HG03159 (cell line): ENCODE measurements at regions not wholly inside any gene's neighbourhood (a gene's known extent, or its start where the extent isn't known, plus 50 kb on each side); places are given as distances from the start of the nearest gene placed in this dataset.
"Not testable (repeated sequence)": the region's sequence is repeated elsewhere in the genome, so short reads cannot be mapped to it uniquely, and the experiment has no call there.

Experiments used
- ATAC-seq: cut with Tn5 transposase; IDR thresholded peaks from one replicate; pipeline ENCODE4 v1.9.1; 2021; ENCODE audit warnings: mild to moderate bottlenecking, moderate library complexity; ENCODE audit not compliant: unreplicated experiment

DNA sequence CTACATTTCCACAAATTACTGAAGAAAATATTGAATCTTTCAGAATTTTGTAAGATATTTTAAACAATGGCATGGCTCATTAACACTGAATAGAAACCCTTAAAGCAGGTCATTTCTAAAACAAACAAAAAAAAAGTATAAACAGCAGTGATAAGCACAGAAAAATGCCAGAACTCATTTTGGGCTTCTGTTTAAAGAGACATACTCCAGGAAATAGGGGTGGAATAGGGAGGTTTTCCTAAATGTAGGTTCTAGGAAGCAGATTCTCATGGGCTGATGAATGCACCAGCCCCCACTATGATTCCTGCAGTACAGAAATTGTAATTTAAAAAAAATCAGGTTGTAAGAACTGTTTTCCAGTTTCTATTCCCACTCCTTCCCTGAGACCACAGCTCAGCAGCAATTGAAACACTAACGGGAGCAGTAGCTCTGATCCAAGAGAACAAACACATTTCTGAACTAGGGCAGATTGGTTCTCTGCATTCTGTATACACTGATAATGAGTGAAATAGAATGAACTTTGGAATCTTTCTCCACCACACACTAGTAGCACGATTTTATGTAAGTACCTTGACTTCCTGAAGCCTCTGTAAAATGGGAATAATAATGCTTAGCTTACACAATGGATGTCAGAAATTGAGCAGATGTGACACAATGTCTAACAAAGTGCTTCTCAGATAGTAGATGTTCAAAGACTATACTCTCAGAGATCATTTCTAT, 115.6 kb upstream of the TMTC1 start:
- no peak for ATAC-seq

- no peak for ATAC-seq
These were observed 112.2 kb upstream of the TMTC1 start for GRCh38 chr12:29895966-29896365.

- no peak for ATAC-seq
These were observed 109.3 kb upstream of the TMTC1 start for GRCh38 chr12:29893002-29893401.

- no peak for ATAC-seq
These were observed 108.0 kb upstream of the TMTC1 start for GRCh38 chr12:29891792-29892191.

GRCh38 chr12:29889737-29890136, 106.0 kb upstream of the TMTC1 start:
- ATAC-seq, result no peak

DNA sequence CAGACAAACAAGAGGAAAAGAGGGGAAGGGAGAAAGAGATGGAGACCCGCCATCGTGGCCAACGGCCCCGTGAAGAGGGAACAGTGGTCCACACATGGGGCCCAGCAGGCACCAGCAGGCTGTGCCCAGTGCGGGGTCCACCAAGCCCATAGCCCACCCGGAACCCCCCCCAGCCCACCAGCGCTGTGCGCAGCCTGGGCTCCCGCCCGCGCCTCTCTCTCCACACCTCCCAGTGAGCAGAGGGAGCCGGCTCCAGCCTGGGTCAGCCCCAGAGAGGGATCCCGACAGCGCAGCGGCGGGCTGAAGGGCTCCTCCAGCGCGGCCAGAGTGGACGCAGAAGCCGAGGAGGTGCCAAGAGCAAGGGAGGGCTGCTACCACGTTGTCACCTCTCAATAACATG, 105.0 kb upstream of the TMTC1 start:
- no peak for ATAC-seq

DNA sequence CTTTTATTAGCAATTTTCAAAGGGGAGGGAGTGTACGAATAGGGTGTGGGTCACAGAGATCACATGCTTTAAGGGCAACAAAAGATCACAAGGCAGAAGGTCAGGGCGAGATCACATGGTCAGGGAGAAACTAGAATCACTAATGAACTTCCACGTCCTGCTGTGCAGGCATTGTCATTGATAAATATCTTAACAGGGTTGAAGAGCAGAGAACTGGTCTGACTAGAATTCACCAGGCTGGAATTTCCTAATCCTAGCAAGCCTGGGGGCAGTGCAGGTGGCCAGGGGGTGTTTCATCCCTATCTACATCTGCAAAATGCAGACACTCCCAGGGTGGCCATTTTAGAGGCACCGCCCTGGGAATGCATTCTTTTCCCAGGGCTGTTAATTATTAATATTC, 101.2 kb upstream of the TMTC1 start:
- not testable (repeated sequence) for ATAC-seq

DNA sequence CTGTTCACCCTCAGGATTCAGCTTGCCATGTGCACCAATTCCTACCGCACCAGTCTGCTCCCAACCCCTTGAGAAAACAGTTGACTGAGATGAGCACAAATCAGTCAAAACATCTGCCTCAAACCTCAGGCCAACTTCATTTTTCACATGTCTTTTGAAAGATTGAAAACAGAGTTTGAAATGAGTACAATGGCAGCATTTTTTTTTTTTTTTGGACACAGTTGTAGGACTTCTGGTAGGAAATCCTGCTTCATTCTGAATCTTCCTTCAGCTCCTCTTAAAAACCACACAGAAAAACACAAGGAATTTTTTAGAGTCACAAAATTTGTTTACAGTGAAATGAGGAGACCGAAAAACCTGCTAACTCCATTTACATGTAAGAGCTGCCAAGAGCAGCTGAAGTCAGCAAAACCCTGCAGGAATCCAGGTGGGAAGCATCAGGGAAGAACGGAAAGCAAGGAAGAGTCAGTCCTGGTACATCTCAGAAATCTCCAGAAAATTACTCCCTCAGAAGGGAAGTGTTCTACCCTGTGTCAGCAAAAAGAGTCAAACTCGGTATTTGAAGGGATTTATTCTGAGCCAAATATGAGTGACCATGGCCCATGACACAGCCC, 100.3 kb upstream of the TMTC1 start:
- no peak for ATAC-seq

DNA sequence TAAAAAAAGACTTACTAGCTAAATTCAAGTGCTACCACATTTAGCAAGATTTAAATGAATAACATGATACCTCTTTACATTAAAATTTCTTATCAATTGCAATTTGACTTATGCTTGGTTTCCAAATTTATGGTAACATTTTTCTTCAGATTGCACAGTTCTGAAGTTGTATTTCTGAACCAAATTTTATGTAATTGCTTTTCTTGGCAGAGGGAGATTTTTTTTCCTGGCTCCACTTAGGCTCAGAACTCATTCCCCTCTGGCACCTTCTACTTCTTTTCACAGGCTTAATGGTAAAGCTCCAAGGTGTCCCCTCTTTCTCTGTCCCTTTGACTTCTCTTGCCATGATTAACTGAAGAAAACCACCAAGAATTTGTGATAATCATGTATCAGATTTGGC, 99.8 kb upstream of the TMTC1 start:
- no peak for ATAC-seq

GRCh38 chr12:29882846-29883245, 99.1 kb upstream of the TMTC1 start:
- no peak for ATAC-seq

DNA sequence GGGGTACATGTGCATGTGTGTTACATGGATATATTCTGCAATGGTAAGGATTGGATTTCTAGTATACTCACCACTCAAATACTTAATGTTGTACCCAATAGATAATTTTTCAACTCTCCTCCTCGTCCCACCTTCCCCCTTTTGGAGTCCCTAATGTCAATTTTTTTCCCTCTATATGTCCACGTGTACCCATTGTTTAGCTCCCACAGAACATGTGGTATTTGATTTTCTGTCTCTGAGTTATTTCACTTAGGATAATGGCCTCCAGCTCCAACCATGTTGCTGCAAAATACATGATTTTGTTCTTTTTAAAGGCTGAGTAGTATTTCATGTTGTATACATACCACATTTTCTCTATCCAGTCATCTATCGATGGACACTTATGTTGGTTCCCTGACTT, 97.2 kb upstream of the TMTC1 start:
- no peak for ATAC-seq

- ATAC-seq, result no peak
These were observed 96.0 kb upstream of the TMTC1 start for GRCh38 chr12:29879606-29880308.

DNA sequence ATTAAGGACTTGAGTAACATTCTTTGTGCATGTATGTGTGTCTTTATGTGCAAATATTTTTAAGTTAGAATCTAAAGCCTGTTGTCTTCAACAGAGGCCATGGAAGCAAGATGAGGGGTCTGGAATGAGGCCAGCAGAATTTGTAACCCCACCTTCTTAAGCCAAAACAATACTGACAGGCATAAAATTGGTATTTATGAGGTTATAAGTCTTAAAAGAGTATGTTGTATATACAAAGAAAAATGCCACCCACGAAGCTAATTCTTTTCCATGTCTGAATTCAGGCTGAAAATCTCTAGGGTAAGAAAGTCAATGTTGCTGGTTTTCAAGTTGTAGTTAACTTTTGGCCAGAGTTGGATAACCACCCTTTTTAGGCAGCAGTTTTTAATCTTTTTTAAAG, 86.2 kb upstream of the TMTC1 start:
- ATAC-seq, result no peak

GRCh38 chr12:29867823-29868222, 84.1 kb upstream of the TMTC1 start:
- no peak for ATAC-seq

GRCh38 chr12:29863665-29864064, 79.9 kb upstream of the TMTC1 start:
- no peak for ATAC-seq

DNA sequence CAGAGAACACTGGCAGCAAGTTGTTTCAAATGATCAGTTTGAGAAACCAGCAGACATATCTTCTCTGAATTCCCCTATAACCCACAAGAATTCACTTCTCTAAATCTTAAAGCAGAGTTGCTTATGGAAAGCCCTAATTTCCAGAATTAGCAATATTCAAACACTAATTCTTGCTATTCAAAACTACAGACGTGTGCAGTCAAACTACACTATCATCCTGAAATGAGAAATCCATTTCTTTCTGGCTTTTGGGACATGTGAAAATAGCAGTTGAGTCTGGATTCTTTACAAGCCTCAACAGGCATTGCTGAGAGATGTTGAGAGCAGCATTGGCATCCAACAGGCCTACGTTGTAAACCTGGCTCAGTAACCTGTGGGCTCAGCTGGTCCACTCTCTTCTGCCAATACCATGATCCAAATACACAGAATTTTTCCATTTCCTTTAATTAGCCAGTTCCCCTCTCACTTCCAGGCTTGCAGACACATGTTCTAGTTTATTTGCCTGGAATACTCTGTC, 74.6 kb upstream of the TMTC1 start:
- ATAC-seq, result no peak

DNA sequence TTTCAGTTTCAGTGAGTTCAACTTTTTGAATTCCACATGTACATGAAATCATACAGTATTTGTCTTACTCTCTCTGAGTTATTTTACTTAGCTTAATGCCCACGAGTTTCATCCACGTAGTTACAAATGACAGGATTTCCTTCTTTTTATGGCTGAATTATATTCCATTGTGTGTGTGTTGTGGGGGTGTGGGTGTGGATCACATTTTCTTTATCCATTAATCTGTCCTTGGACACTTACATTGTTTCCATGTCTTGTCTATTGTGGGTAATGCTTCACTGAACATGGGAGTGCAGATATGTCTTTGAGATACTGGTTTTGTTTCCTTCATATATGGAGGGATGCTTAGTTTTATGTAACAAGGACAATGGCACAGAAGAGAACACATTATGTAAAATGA, 63.5 kb upstream of the TMTC1 start:
- ATAC-seq, result no peak

DNA sequence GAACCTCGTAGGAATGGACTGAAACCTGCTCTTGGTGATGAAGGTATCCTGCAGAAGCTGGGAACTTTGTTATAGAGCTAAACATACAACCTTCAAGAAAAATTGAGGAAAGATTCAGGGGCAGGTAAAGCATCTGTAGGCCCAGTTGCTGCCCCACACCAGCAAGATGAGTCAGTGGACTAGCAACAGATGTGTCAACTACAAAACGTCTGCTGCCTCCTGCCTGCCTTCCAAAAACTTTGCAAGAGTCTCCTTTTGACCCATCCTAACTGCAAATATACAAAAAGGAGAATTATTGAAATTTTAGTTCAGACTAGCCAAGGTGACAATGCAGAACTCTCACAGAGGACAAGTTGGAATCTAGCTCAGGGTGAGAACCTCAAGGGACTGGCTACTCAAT, 60.9 kb upstream of the TMTC1 start:
- no peak for ATAC-seq

DNA sequence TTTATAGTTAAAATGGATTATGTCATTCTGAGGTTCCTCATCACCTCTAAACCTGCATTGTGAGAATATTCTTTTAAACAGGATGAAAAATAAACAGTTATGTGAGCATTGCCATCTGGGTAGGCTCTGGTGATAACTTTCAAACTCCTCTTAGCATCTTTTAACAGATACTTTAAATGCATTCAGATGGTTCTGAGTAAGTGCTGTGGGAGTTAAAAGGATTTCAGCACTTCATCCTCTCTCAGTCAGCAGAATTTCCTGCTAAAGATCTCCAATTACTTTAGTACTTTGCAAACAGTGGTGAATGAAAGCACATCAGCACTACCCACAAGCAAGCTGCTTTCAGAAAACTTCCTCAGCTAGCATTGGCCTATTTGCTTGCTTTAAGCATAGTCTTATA, 59.3 kb upstream of the TMTC1 start:
- no peak for ATAC-seq

- no peak for ATAC-seq
These were observed 55.0 kb upstream of the TMTC1 start for GRCh38 chr12:29838768-29839167.
